Esophagus muscularis mucosa (tissue), 4 donors: ENCODE measurements at regions not wholly inside any gene's neighbourhood (a gene's known extent, or its start where the extent isn't known, plus 50 kb on each side); places are given as distances from the start of the nearest gene placed in this dataset.

ENCODE experiments used
- DNase-seq: peaks from one replicate; pipeline ENCODE4 v3.0.0-alpha.2; 2017; ENCODE audit errors: extremely low spot score
- H3K27ac ChIP-seq, 4 donors: fragments of 200-600 bp; sonication (generic); replicated peaks in 1 of 4; 1 replicate in 3 of 4; 2 replicates in 1 of 4; pipeline ENCODE4 v1.5.1; 2016 to 2019; ENCODE audit warnings: mild to moderate bottlenecking in 1 of 4
- H3K27me3 ChIP-seq, 4 donors: fragments of 200-600 bp; sonication (generic); one replicate each; pipeline versions ENCODE4 v1.5.1 to v1.6.0; 2016 to 2019
- H3K36me3 ChIP-seq, 4 donors: fragments of 200-600 bp; sonication (generic); one replicate each; pipeline ENCODE4 v1.5.1; 2016 to 2019
- H3K4me1 ChIP-seq, 4 donors: fragments of 200-600 bp; sonication (generic); one replicate each; pipeline ENCODE4 v1.5.1; 2016 to 2019
- H3K4me3 ChIP-seq, 4 donors: fragments of 200-600 bp; sonication (generic); 1 replicate in 2 of 4; 2 replicates in 2 of 4; pipeline ENCODE4 v1.5.1; 2016 to 2019; ENCODE audit warnings: mild to moderate bottlenecking in 4 of 4, moderate library complexity in 1 of 4
- H3K9me3 ChIP-seq, 4 donors: fragments of 200-600 bp; sonication (generic); 1 replicate in 3 of 4; 2 replicates in 1 of 4; pipeline ENCODE4 v1.5.1; 2016 to 2019
- EP300 ChIP-seq: sonication (generic); formaldehyde crosslinking; IDR thresholded peaks from one replicate; pipeline ENCODE4 v1.6.1; 2017; ENCODE audit warnings: antibody characterized with exemption
- POLR2A ChIP-seq: fragments of 450-650 bp; IDR thresholded peaks from one replicate; pipeline ENCODE4 v1.6.1; 2017; ENCODE audit warnings: antibody characterized with exemption, moderate library complexity, mild to moderate bottlenecking, low read depth
- POLR2AphosphoS5 ChIP-seq, 2 donors: sonication (generic); formaldehyde crosslinking; IDR thresholded peaks; one replicate each; pipeline ENCODE4 v1.6.1; 2017; ENCODE audit warnings: antibody characterized with exemption in 2 of 2
- WGBS: methylation state at CpG from one replicate; pipeline ENCODE4 v1.1.5; 2018; 5-methylcytosine and 5-hydroxymethylcytosine counted together
- intact Hi-C: fragments of 100-400 bp; cut with DNase I; formaldehyde crosslinking; loops from one replicate; pipeline ENCODE4 v1.15.1; 2023
- TF ChIP-seq, protein P1 (sequence below), 3 experiments: fragments of 200-600 bp in 2 of 3; fragments of 450-650 bp in 1 of 3; sonication (generic) in 2 of 3; IDR thresholded peaks; one replicate each; pipeline ENCODE4 v1.5.1; 2017 to 2019; ENCODE audit warnings: antibody characterized with exemption in 3 of 3, mild to moderate bottlenecking in 2 of 3, moderate library complexity in 1 of 3

DNA sequence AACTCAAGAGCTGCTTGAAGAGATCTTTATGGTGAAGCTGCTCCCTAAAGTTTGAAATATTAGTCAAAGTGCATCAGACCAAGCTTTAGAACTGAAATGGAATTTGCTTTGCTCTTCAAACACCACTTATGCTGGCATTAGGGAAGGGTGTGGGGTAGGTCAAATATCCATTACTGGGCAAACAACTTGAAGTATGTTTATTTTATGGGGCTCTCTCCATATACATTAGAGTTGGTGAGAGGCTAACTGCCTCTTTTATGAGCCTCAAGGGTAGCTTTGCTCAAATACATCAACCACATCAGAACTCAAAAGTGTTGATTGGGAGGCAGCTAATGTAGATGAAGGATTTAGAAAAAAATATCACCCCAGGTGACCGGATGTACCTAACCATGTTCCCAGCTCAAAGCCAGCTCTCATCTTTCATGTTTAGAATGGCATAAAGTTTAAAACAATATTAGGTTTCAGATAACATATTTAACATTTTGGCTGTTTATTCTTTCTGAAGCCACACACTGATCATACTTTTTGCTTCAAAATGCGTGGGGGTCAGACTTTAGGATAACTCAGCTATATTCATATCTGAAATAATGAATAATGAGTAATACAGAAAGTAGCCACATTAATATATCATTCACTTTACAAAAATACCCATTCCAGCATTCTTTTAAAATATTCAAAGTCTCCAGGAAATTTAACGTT is 318.6 kb downstream of the PTEN start:
- intact Hi-C loops = no loop called here
- no peaks in the 10 kb centered on the region for H3K27me3 ChIP-seq
- DNase-seq = no peak
- H3K27ac ChIP-seq = no peak overlapping the region
- H3K36me3 ChIP-seq = no peaks in the 10 kb centered on the region
- H3K4me1 ChIP-seq = no peaks in the 10 kb centered on the region
- no peak overlapping the region for H3K4me3 ChIP-seq
- TF ChIP-seq, protein P1, sequence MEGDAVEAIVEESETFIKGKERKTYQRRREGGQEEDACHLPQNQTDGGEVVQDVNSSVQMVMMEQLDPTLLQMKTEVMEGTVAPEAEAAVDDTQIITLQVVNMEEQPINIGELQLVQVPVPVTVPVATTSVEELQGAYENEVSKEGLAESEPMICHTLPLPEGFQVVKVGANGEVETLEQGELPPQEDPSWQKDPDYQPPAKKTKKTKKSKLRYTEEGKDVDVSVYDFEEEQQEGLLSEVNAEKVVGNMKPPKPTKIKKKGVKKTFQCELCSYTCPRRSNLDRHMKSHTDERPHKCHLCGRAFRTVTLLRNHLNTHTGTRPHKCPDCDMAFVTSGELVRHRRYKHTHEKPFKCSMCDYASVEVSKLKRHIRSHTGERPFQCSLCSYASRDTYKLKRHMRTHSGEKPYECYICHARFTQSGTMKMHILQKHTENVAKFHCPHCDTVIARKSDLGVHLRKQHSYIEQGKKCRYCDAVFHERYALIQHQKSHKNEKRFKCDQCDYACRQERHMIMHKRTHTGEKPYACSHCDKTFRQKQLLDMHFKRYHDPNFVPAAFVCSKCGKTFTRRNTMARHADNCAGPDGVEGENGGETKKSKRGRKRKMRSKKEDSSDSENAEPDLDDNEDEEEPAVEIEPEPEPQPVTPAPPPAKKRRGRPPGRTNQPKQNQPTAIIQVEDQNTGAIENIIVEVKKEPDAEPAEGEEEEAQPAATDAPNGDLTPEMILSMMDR (IDR thresholded peaks at IDR 0.05) = no peak
- TF ChIP-seq POLR2A = no peak
- WGBS = 65% methylated on average over 3 of the region's 3 CpGs
- no peaks in the 10 kb centered on the region for H3K9me3 ChIP-seq

DNA sequence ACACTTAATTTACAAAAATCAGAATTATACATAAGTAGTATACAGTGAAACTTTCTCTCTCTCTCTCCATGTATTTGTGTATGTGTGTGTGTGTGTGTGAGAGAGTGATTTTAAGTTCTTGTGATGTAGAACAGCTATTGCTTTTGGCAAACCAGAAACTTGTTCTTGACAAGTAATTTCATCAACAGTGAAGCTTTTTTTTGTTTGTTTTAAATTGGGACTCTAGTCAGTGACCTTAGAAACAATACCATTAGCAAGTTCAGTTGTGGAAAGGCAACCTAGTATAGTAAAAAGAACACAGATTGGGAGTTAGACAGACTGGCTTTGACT is 319.1 kb downstream of the PTEN start:
- Histone ChIP-seq H3K4me1 (no peaks in the 10 kb centered on the region), H3K27ac (no peak overlapping the region), H3K36me3 (no peaks in the 10 kb centered on the region), H3K4me3 (no peak overlapping the region), H3K9me3 (no peaks in the 10 kb centered on the region), H3K27me3 (no peaks in the 10 kb centered on the region)
- TF ChIP-seq EP300 (no peak), POLR2A (no peak), POLR2AphosphoS5 (IDR thresholded peaks at IDR 0.05) (no peak)
- TF ChIP-seq, protein P1 (IDR thresholded peaks at IDR 0.05) = no peak
- intact Hi-C loops = no loop called here
- no peak for DNase-seq

DNA sequence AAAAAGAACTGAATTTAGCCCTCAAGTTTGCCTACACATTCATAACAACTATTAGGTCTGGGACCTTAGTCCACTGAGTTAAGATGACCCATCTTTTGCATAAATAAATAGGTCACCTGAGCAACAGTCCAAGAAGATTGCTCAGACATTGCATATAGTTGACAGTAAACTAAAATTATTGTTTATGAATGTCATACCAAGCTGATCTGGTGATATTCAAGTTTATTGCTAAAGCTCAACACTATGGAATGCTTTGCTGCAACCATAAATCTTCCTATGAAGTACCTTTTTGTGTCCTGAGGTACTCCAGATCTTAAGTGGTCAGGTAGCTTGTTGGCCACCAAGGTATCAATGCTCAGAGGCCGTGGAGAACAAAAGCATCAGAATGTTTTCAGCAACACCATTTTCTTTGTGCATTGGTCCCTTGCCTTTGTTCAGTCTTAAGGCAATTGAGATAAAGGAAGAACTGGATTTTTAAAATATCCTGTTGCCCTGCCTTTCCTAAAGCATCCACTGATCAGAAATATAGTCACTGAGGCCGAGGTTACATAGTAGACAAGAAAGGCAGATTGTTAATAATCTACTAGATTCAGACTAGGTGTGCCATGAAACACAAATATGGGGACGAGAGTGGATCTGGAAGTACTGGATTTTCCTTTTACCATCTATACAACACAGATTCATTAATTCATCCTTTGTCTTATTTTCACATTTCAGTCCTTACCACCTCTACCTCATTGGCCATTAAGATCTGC is 321.3 kb downstream of the PTEN start:
- H3K4me3 ChIP-seq = no peak overlapping the region
- no peaks in the 10 kb centered on the region for H3K27me3 ChIP-seq
- no peaks in the 10 kb centered on the region for H3K4me1 ChIP-seq
- no peak for DNase-seq
- 94% methylated on average over 3 of the region's 3 CpGs for WGBS
- no peak for TF ChIP-seq POLR2AphosphoS5 (IDR thresholded peaks at IDR 0.05)
- TF ChIP-seq EP300 = no peak
- no peak for TF ChIP-seq POLR2A
- TF ChIP-seq, protein P1 (IDR thresholded peaks at IDR 0.05) = no peak
- H3K36me3 ChIP-seq = no peaks in the 10 kb centered on the region
- intact Hi-C loops = no loop called here
- no peak overlapping the region for H3K27ac ChIP-seq
- no peaks in the 10 kb centered on the region for H3K9me3 ChIP-seq

DNA sequence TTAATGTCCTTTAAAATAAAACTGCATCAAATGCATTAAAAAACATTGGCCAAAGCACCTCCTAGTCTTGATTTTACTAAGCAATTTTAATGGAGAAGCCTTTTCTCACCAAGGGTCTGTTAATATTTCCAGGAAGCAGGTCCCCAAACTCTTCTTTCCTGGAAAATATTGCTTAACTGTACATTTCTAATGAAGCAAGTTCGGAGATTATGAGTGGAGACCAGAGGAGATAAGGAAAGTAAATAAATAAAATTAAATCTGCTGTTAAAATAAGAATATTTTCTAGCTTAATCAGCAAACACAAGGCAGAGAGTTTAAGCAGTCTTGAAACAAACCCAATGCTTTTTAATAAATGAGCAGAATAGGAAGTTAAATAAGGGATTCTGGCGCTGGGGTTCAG is 322.4 kb downstream of the PTEN start:
- Histone ChIP-seq H3K4me1 (no peaks in the 10 kb centered on the region), H3K27ac (no peak overlapping the region), H3K9me3 (no peaks in the 10 kb centered on the region), H3K4me3 (no peak overlapping the region), H3K36me3 (no peaks in the 10 kb centered on the region), H3K27me3 (no peaks in the 10 kb centered on the region)
- 89% methylated on average over 2 of the region's 2 CpGs for WGBS
- TF ChIP-seq, protein P1 (IDR thresholded peaks at IDR 0.05) = no peak
- TF ChIP-seq POLR2A = no peak
- no peak for TF ChIP-seq POLR2AphosphoS5 (IDR thresholded peaks at IDR 0.05)
- no peak for TF ChIP-seq EP300
- DNase-seq = no peak
- intact Hi-C loops = no loop called here
